Body of pancreas (tissue), 4 donors: ENCODE measurements at regions not wholly inside any gene's neighbourhood (a gene's known extent, or its start where the extent isn't known, plus 50 kb on each side); places are given as distances from the start of the nearest gene placed in this dataset.

Source experiments
- CTCF ChIP-seq, 7 experiments: fragments of 450-650 bp in 4 of 7; fragments of 200-600 bp in 3 of 7; sonication (generic) in 3 of 7; IDR thresholded peaks; one replicate each; pipeline ENCODE4 v1.5.1; 2016 to 2019; ENCODE audit warnings: antibody characterized with exemption in 7 of 7
- POLR2A ChIP-seq, 3 donors: fragments of 450-650 bp; IDR thresholded peaks; one replicate each; pipeline ENCODE4 v1.6.1; 2016; ENCODE audit warnings: antibody characterized with exemption in 3 of 3, mild to moderate bottlenecking in 2 of 3

GRCh38 chr16:26856791-26857190 is 209.9 kb upstream of the C16orf82 start:
- TF ChIP-seq CTCF (IDR thresholded peaks at IDR 0.05) (no peak), POLR2A (IDR thresholded peaks at IDR 0.05) (no peak)
